ENCODE measurements at regions not wholly inside any gene's neighbourhood (a gene's known extent, or its start where the extent isn't known, plus 50 kb on each side); places are given as distances from the start of the nearest gene placed in this dataset.
"Not testable (repeated sequence)": the region's sequence is repeated elsewhere in the genome, so short reads cannot be mapped to it uniquely, and the experiment has no call there.

- Histone ChIP-seq H3K4me1 (ENCODE audit: control insufficient read depth, insufficient read depth, low read length, poor library complexity, severe bottlenecking) (no peaks in the 10 kb centered on the region), H3K27me3 (ENCODE audit: control insufficient read depth, insufficient read depth, low read length) (no peaks in the 10 kb centered on the region), H3K4me3 (ENCODE audit: low read depth, low read length) (no peak overlapping the region), H3K9me3 (ENCODE audit: control insufficient read depth in 2 of 2, low read length in 2 of 2) (no peaks in the 10 kb centered on the region), H3K27ac (ENCODE audit: insufficient read depth, low read length, poor library complexity, severe bottlenecking) (no peak overlapping the region), H3K36me3 (ENCODE audit: control insufficient read depth, insufficient read depth, low read length) (no peaks in the 10 kb centered on the region)
- Mint-ChIP-seq H3K27ac (no peak overlapping the region), H3K36me3 (no peaks in the 10 kb centered on the region), H3K27me3 (peaks cover 10% of the 10 kb centered on the region), H3K4me3 (no peak overlapping the region), H3K9me3 (no peaks in the 10 kb centered on the region), H3K4me1 (no peaks in the 10 kb centered on the region)
- DNase-seq (no peak), ATAC-seq (ENCODE audit: low read depth in 2 of 2) (no peak)
These were observed 262.3 kb downstream of the SOX9 start for GRCh38 chr17:72382971-72383722.

GRCh38 chr17:72385475-72385874, 264.7 kb downstream of the SOX9 start:
- no peaks in the 10 kb centered on the region for H3K36me3 Mint-ChIP-seq
- peaks cover 11% of the 10 kb centered on the region for H3K27me3 Mint-ChIP-seq
- no peak for DNase-seq
- Histone ChIP-seq H3K9me3 (ENCODE audit: control insufficient read depth in 2 of 2, low read length in 2 of 2) (no peaks in the 10 kb centered on the region), H3K27ac (ENCODE audit: insufficient read depth, low read length, poor library complexity, severe bottlenecking) (no peak overlapping the region), H3K4me1 (ENCODE audit: control insufficient read depth, insufficient read depth, low read length, poor library complexity, severe bottlenecking) (no peaks in the 10 kb centered on the region), H3K36me3 (ENCODE audit: control insufficient read depth, insufficient read depth, low read length) (no peaks in the 10 kb centered on the region), H3K27me3 (ENCODE audit: control insufficient read depth, insufficient read depth, low read length) (no peaks in the 10 kb centered on the region), H3K4me3 (ENCODE audit: low read depth, low read length) (no peak overlapping the region)
- no peak overlapping the region for H3K27ac Mint-ChIP-seq
- no peak overlapping the region for H3K4me3 Mint-ChIP-seq
- ATAC-seq (ENCODE audit: low read depth in 2 of 2), result no peak
- no peaks in the 10 kb centered on the region for H3K4me1 Mint-ChIP-seq
- no peaks in the 10 kb centered on the region for H3K9me3 Mint-ChIP-seq

GRCh38 chr17:72386173-72386572, 265.4 kb downstream of the SOX9 start:
- DNase-seq; H3K36me3 ChIP-seq (ENCODE audit: control insufficient read depth, insufficient read depth, low read length); H3K27ac ChIP-seq (ENCODE audit: insufficient read depth, low read length, poor library complexity, severe bottlenecking); H3K4me1 Mint-ChIP-seq; ATAC-seq (ENCODE audit: low read depth in 2 of 2); H3K27ac Mint-ChIP-seq; H3K9me3 Mint-ChIP-seq; H3K27me3 ChIP-seq (ENCODE audit: control insufficient read depth, insufficient read depth, low read length); H3K9me3 ChIP-seq (ENCODE audit: control insufficient read depth in 2 of 2, low read length in 2 of 2); H3K4me3 Mint-ChIP-seq; H3K36me3 Mint-ChIP-seq; H3K4me3 ChIP-seq (ENCODE audit: low read depth, low read length); H3K4me1 ChIP-seq (ENCODE audit: control insufficient read depth, insufficient read depth, low read length, poor library complexity, severe bottlenecking): not testable (repeated sequence)
- peaks cover 11% of the 10 kb centered on the region for H3K27me3 Mint-ChIP-seq

- Mint-ChIP-seq H3K4me1 (no peaks in the 10 kb centered on the region), H3K27me3 (peaks cover 11% of the 10 kb centered on the region), H3K27ac (no peak overlapping the region), H3K9me3 (peaks cover 0 to 1% (median 0%) of the 10 kb centered on the region in 7 donors), H3K36me3 (no peaks in the 10 kb centered on the region), H3K4me3 (peak overlapping the region in 1 of 4 donors; percentile 5)
- H3K9me3 ChIP-seq (ENCODE audit: control insufficient read depth in 2 of 2, low read length in 2 of 2), result no peaks in the 10 kb centered on the region
- DNase-seq (no peak), ATAC-seq (ENCODE audit: low read depth in 2 of 2) (no peak)
- no peaks in the 10 kb centered on the region for H3K4me1 ChIP-seq (ENCODE audit: control insufficient read depth, insufficient read depth, low read length, poor library complexity, severe bottlenecking)
- no peak overlapping the region for H3K4me3 ChIP-seq (ENCODE audit: low read depth, low read length)
- H3K27me3 ChIP-seq (ENCODE audit: control insufficient read depth, insufficient read depth, low read length), result no peaks in the 10 kb centered on the region
- no peaks in the 10 kb centered on the region for H3K36me3 ChIP-seq (ENCODE audit: control insufficient read depth, insufficient read depth, low read length)
- no peak overlapping the region for H3K27ac ChIP-seq (ENCODE audit: insufficient read depth, low read length, poor library complexity, severe bottlenecking)
These were observed 265.9 kb downstream of the SOX9 start for GRCh38 chr17:72386619-72387237.

GRCh38 chr17:72387487-72387886, 266.7 kb downstream of the SOX9 start:
- peaks cover 10% of the 10 kb centered on the region for H3K27me3 Mint-ChIP-seq
- H3K27ac Mint-ChIP-seq, result no peak overlapping the region
- ATAC-seq (ENCODE audit: low read depth in 2 of 2) (no peak), DNase-seq (no peak)
- H3K9me3 Mint-ChIP-seq, result peaks cover 0 to 1% (median 0%) of the 10 kb centered on the region in 7 donors
- Histone ChIP-seq H3K9me3 (ENCODE audit: control insufficient read depth in 2 of 2, low read length in 2 of 2) (no peaks in the 10 kb centered on the region), H3K27me3 (ENCODE audit: control insufficient read depth, insufficient read depth, low read length) (no peaks in the 10 kb centered on the region), H3K4me1 (ENCODE audit: control insufficient read depth, insufficient read depth, low read length, poor library complexity, severe bottlenecking) (no peaks in the 10 kb centered on the region), H3K4me3 (ENCODE audit: low read depth, low read length) (no peak overlapping the region), H3K27ac (ENCODE audit: insufficient read depth, low read length, poor library complexity, severe bottlenecking) (no peak overlapping the region), H3K36me3 (ENCODE audit: control insufficient read depth, insufficient read depth, low read length) (no peaks in the 10 kb centered on the region)
- no peak overlapping the region for H3K4me3 Mint-ChIP-seq
- H3K4me1 Mint-ChIP-seq, result no peaks in the 10 kb centered on the region
- H3K36me3 Mint-ChIP-seq, result no peaks in the 10 kb centered on the region

GRCh38 chr17:72387969-72388368, 267.1 kb downstream of the SOX9 start:
- no peaks in the 10 kb centered on the region for H3K36me3 ChIP-seq (ENCODE audit: control insufficient read depth, insufficient read depth, low read length)
- H3K4me3 Mint-ChIP-seq, result no peak overlapping the region
- ATAC-seq (ENCODE audit: low read depth in 2 of 2), result no peak
- no peak overlapping the region for H3K4me3 ChIP-seq (ENCODE audit: low read depth, low read length)
- H3K27ac Mint-ChIP-seq, result peak overlapping the region in 1 of 3 donors; percentile 20
- H3K4me1 ChIP-seq (ENCODE audit: control insufficient read depth, insufficient read depth, low read length, poor library complexity, severe bottlenecking), result no peaks in the 10 kb centered on the region
- peaks cover 6% of the 10 kb centered on the region for H3K27me3 Mint-ChIP-seq
- H3K27me3 ChIP-seq (ENCODE audit: control insufficient read depth, insufficient read depth, low read length), result no peaks in the 10 kb centered on the region
- no peak overlapping the region for H3K27ac ChIP-seq (ENCODE audit: insufficient read depth, low read length, poor library complexity, severe bottlenecking)
- DNase-seq, result no peak
- no peaks in the 10 kb centered on the region for H3K9me3 ChIP-seq (ENCODE audit: control insufficient read depth in 2 of 2, low read length in 2 of 2)
- H3K4me1 Mint-ChIP-seq, result no peaks in the 10 kb centered on the region
- H3K9me3 Mint-ChIP-seq, result peaks cover 0 to 1% (median 0%) of the 10 kb centered on the region in 7 donors
- no peaks in the 10 kb centered on the region for H3K36me3 Mint-ChIP-seq

GRCh38 chr17:72388765-72389473, 268.1 kb downstream of the SOX9 start:
- H3K9me3 ChIP-seq (ENCODE audit: control insufficient read depth in 2 of 2, low read length in 2 of 2), result no peaks in the 10 kb centered on the region
- Mint-ChIP-seq H3K27ac (no peak overlapping the region), H3K9me3 (peaks cover 0 to 1% (median 0%) of the 10 kb centered on the region in 7 donors), H3K4me1 (no peaks in the 10 kb centered on the region), H3K4me3 (no peak overlapping the region), H3K27me3 (peaks cover 6% of the 10 kb centered on the region), H3K36me3 (no peaks in the 10 kb centered on the region)
- H3K27ac ChIP-seq (ENCODE audit: insufficient read depth, low read length, poor library complexity, severe bottlenecking), result no peak overlapping the region
- no peaks in the 10 kb centered on the region for H3K4me1 ChIP-seq (ENCODE audit: control insufficient read depth, insufficient read depth, low read length, poor library complexity, severe bottlenecking)
- no peaks in the 10 kb centered on the region for H3K27me3 ChIP-seq (ENCODE audit: control insufficient read depth, insufficient read depth, low read length)
- no peaks in the 10 kb centered on the region for H3K36me3 ChIP-seq (ENCODE audit: control insufficient read depth, insufficient read depth, low read length)
- H3K4me3 ChIP-seq (ENCODE audit: low read depth, low read length), result no peak overlapping the region
- ATAC-seq (ENCODE audit: low read depth in 2 of 2), result no peak
- DNase-seq, result no peak

All from CD4-positive, CD25-positive, alpha-beta regulatory T cell (primary cell).